ENCODE measurements at regions not wholly inside any gene's neighbourhood (a gene's known extent, or its start where the extent isn't known, plus 50 kb on each side); places are given as distances from the start of the nearest gene placed in this dataset.

DNA sequence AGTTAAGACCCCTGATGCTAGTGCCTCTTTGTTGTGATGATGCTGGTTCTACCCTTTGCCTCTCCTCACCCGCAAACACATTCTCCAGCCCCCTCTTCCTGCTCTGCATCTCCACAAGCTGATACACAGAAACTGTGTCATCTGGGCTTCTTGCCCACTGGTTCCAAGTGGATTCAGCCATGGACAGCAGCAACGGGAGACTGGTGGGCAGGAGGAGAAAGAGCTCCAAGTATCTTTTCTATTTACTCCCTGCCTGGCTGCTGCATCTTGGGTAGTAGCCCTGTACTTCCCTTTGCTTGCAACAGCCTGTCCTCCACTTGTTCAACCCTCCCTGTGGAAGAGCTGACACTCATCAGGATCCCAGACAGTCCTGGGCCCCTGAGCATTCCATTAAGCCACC lies 655.1 kb upstream of the RAB6C start:
- ATAC-seq (ENCODE audit: low read depth) (no peak), DNase-seq (ENCODE audit: low spot score) (no peak)
- no peaks in the 10 kb centered on the region for H3K9me3 ChIP-seq (ENCODE audit: severe bottlenecking)
- no peaks in the 10 kb centered on the region for H3K4me1 ChIP-seq (ENCODE audit: insufficient read depth, poor library complexity, severe bottlenecking)
- H3K27me3 ChIP-seq (ENCODE audit: insufficient read depth, poor library complexity, severe bottlenecking) = no peaks in the 10 kb centered on the region
- H3K36me3 ChIP-seq (ENCODE audit: low read depth) = no peaks in the 10 kb centered on the region
- no peak overlapping the region for H3K27ac ChIP-seq (ENCODE audit: poor library complexity, severe bottlenecking)
- H3K4me3 ChIP-seq (ENCODE audit: severe bottlenecking) = no peak overlapping the region
- TF ChIP-seq, protein P1, sequence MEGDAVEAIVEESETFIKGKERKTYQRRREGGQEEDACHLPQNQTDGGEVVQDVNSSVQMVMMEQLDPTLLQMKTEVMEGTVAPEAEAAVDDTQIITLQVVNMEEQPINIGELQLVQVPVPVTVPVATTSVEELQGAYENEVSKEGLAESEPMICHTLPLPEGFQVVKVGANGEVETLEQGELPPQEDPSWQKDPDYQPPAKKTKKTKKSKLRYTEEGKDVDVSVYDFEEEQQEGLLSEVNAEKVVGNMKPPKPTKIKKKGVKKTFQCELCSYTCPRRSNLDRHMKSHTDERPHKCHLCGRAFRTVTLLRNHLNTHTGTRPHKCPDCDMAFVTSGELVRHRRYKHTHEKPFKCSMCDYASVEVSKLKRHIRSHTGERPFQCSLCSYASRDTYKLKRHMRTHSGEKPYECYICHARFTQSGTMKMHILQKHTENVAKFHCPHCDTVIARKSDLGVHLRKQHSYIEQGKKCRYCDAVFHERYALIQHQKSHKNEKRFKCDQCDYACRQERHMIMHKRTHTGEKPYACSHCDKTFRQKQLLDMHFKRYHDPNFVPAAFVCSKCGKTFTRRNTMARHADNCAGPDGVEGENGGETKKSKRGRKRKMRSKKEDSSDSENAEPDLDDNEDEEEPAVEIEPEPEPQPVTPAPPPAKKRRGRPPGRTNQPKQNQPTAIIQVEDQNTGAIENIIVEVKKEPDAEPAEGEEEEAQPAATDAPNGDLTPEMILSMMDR (IDR thresholded peaks at IDR 0.05; ENCODE audit: poor library complexity, severe bottlenecking) = no peak

GRCh38 chr2:129325151-129325550 lies 654.3 kb upstream of the RAB6C start:
- Histone ChIP-seq H3K36me3 (ENCODE audit: low read depth) (no peaks in the 10 kb centered on the region), H3K27me3 (ENCODE audit: insufficient read depth, poor library complexity, severe bottlenecking) (no peaks in the 10 kb centered on the region), H3K4me1 (ENCODE audit: insufficient read depth, poor library complexity, severe bottlenecking) (no peaks in the 10 kb centered on the region), H3K9me3 (ENCODE audit: severe bottlenecking) (no peaks in the 10 kb centered on the region), H3K27ac (ENCODE audit: poor library complexity, severe bottlenecking) (no peak overlapping the region), H3K4me3 (ENCODE audit: severe bottlenecking) (no peak overlapping the region)
- ATAC-seq (ENCODE audit: low read depth) (no peak), DNase-seq (ENCODE audit: low spot score) (no peak)
- TF ChIP-seq, protein P1 (IDR thresholded peaks at IDR 0.05; ENCODE audit: poor library complexity, severe bottlenecking) = no peak

- H3K4me3 ChIP-seq (ENCODE audit: severe bottlenecking) = no peak overlapping the region
- no peaks in the 10 kb centered on the region for H3K27me3 ChIP-seq (ENCODE audit: insufficient read depth, poor library complexity, severe bottlenecking)
- H3K4me1 ChIP-seq (ENCODE audit: insufficient read depth, poor library complexity, severe bottlenecking) = no peaks in the 10 kb centered on the region
- DNase-seq (ENCODE audit: low spot score) (no peak), ATAC-seq (ENCODE audit: low read depth) (no peak)
- TF ChIP-seq, protein P1 (IDR thresholded peaks at IDR 0.05; ENCODE audit: poor library complexity, severe bottlenecking) = no peak
- no peak overlapping the region for H3K27ac ChIP-seq (ENCODE audit: poor library complexity, severe bottlenecking)
- H3K36me3 ChIP-seq (ENCODE audit: low read depth) = no peaks in the 10 kb centered on the region
- no peaks in the 10 kb centered on the region for H3K9me3 ChIP-seq (ENCODE audit: severe bottlenecking)
Measured at GRCh38 chr2:129329574-129329973, 649.9 kb upstream of the RAB6C start.

DNA sequence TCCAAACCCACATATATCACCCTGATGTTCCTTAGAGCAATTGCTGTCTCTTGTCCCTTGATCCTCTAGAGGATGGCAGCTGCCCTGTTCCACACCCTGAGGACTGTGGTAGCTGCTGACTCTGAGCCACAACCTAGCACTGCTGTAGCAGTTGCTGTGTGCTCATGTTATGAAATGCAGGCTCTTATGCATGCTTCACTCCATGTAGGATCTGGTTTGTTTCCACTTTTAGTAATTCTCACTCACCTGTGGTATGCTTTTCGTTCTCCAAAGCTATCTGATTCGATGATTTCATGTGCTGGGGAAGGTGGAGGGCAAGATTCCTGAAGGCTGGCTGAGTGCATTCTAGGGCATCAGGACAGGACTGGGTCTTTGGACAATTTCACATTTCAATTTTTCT lies 649.0 kb upstream of the RAB6C start:
- DNase-seq (ENCODE audit: low spot score) (no peak), ATAC-seq (ENCODE audit: low read depth) (no peak)
- Histone ChIP-seq H3K27ac (ENCODE audit: poor library complexity, severe bottlenecking) (no peak overlapping the region), H3K4me3 (ENCODE audit: severe bottlenecking) (no peak overlapping the region), H3K36me3 (ENCODE audit: low read depth) (no peaks in the 10 kb centered on the region), H3K27me3 (ENCODE audit: insufficient read depth, poor library complexity, severe bottlenecking) (no peaks in the 10 kb centered on the region), H3K9me3 (ENCODE audit: severe bottlenecking) (no peaks in the 10 kb centered on the region), H3K4me1 (ENCODE audit: insufficient read depth, poor library complexity, severe bottlenecking) (no peaks in the 10 kb centered on the region)
- TF ChIP-seq, protein P1 (IDR thresholded peaks at IDR 0.05; ENCODE audit: poor library complexity, severe bottlenecking) = no peak

- no peak overlapping the region for H3K27ac ChIP-seq (ENCODE audit: poor library complexity, severe bottlenecking)
- ATAC-seq (ENCODE audit: low read depth) = no peak
- no peak for DNase-seq (ENCODE audit: low spot score)
- no peaks in the 10 kb centered on the region for H3K9me3 ChIP-seq (ENCODE audit: severe bottlenecking)
- H3K27me3 ChIP-seq (ENCODE audit: insufficient read depth, poor library complexity, severe bottlenecking) = no peaks in the 10 kb centered on the region
- no peaks in the 10 kb centered on the region for H3K36me3 ChIP-seq (ENCODE audit: low read depth)
- H3K4me1 ChIP-seq (ENCODE audit: insufficient read depth, poor library complexity, severe bottlenecking) = no peaks in the 10 kb centered on the region
- TF ChIP-seq, protein P1 (IDR thresholded peaks at IDR 0.05; ENCODE audit: poor library complexity, severe bottlenecking) = no peak
- H3K4me3 ChIP-seq (ENCODE audit: severe bottlenecking) = no peak overlapping the region
Measured at GRCh38 chr2:129331638-129332037, 647.8 kb upstream of the RAB6C start.
